ENCODE measurements at regions not wholly inside any gene's neighbourhood (a gene's known extent, or its start where the extent isn't known, plus 50 kb on each side); places are given as distances from the start of the nearest gene placed in this dataset.

DNA sequence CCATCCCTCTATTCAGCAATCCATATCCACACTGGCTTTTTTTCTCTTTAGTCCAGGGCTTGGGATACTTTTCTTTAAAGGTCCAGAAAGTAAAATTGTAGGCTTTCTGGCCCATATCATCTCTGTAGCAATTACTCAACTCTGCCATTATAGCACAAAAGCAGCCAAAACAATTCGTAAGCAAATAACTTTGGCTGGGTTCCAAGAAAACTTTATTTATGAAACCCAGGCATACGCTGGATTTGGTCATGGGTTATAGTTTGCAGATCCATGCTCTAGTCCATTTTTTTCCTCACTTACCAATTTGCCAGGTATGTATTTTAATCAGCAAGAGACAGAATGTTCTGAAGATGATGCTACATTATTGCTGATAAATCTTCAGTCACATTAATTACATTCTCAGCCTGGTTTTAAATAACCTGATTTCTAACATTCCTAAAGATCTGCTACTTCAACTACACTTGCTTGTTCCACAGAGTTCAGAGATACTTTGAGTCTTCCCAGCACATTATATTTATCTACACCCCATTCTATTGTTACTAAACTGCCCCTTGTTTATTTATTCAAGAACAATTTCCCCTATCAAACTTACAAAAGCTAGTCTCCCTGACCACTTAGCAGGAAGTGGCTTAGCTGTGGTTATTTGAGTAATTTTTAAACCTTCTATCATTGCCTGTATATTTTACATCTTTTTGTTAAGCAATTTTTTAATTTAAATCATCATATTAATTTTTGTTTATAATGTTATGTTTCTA lies 161.0 kb downstream of the ISL1 start:
- TF ChIP-seq, protein P1, sequence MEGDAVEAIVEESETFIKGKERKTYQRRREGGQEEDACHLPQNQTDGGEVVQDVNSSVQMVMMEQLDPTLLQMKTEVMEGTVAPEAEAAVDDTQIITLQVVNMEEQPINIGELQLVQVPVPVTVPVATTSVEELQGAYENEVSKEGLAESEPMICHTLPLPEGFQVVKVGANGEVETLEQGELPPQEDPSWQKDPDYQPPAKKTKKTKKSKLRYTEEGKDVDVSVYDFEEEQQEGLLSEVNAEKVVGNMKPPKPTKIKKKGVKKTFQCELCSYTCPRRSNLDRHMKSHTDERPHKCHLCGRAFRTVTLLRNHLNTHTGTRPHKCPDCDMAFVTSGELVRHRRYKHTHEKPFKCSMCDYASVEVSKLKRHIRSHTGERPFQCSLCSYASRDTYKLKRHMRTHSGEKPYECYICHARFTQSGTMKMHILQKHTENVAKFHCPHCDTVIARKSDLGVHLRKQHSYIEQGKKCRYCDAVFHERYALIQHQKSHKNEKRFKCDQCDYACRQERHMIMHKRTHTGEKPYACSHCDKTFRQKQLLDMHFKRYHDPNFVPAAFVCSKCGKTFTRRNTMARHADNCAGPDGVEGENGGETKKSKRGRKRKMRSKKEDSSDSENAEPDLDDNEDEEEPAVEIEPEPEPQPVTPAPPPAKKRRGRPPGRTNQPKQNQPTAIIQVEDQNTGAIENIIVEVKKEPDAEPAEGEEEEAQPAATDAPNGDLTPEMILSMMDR (IDR thresholded peaks at IDR 0.05), result no peak
- no peak for TF ChIP-seq POLR2AphosphoS5 (IDR thresholded peaks at IDR 0.05)
- TF ChIP-seq POLR2A (IDR thresholded peaks at IDR 0.05), result no peak
- H3K27me3 ChIP-seq (replicated peaks; ENCODE audit: insufficient read depth), result no peaks in the 10 kb centered on the region
- no peak for DNase-seq (ENCODE audit: low spot score)
- 63% methylated on average over 2 of the region's 2 CpGs for WGBS
- intact Hi-C loops (cut with DNase I), result no loop called here
- H3K4me1 ChIP-seq (replicated peaks), result no peaks in the 10 kb centered on the region
- no peak overlapping the region for H3K27ac ChIP-seq
- no peak overlapping the region for H3K4me3 ChIP-seq
- H3K9me3 ChIP-seq, result no peaks in the 10 kb centered on the region
- no peaks in the 10 kb centered on the region for H3K36me3 ChIP-seq

DNA sequence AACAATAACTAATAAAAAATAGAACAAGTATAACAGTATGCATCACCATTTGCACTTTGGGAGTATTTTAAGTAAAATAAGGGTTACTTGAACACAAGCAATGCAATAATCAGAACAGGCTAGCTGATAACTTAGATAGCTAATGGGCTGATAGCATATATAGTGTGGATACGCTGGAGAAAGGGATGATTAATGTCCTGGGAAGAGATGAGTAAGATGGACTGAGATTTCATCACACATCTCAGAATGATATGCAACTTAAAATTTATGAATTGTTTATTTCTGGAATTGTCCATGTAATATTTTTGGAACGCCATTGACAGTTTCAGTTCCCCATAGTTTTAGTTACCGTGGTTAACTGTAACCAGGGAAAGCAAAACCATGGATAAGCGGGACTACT lies 173.6 kb downstream of the ISL1 start:
- no peaks in the 10 kb centered on the region for H3K9me3 ChIP-seq
- no peaks in the 10 kb centered on the region for H3K27me3 ChIP-seq (replicated peaks; ENCODE audit: insufficient read depth)
- no peak overlapping the region for H3K4me3 ChIP-seq
- H3K4me1 ChIP-seq (replicated peaks), result no peaks in the 10 kb centered on the region
- intact Hi-C loops (cut with DNase I), result no loop called here
- DNase-seq (ENCODE audit: low spot score), result no peak
- TF ChIP-seq, protein P1 (IDR thresholded peaks at IDR 0.05), result no peak
- TF ChIP-seq POLR2A (IDR thresholded peaks at IDR 0.05) (no peak), POLR2AphosphoS5 (IDR thresholded peaks at IDR 0.05) (no peak)
- 92% methylated on average over 4 of the region's 4 CpGs for WGBS
- no peaks in the 10 kb centered on the region for H3K36me3 ChIP-seq
- no peak overlapping the region for H3K27ac ChIP-seq

DNA sequence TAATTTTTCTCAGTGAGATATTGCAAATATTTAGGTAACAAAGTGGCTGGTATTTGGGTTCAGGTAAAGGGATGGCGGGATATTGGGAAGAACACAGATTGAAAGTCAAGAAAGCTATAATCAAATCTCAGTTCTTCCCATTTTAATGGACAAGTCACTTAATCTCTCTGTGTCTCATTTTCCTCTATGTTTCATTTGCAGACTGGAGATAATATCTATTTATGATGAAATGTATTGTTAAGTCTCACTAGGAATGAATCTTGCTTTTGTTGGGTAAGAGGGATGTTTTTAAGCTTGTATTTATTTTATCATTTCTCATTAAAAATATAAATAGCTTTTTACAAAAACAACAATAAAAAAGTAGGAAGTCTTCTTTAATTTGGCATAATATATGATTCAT lies 175.4 kb downstream of the ISL1 start:
- H3K9me3 ChIP-seq, result no peaks in the 10 kb centered on the region
- no peak overlapping the region for H3K27ac ChIP-seq
- 97% methylated on average over 1 of the region's 1 CpG for WGBS
- DNase-seq (ENCODE audit: low spot score), result no peak
- no peak overlapping the region for H3K4me3 ChIP-seq
- no peaks in the 10 kb centered on the region for H3K4me1 ChIP-seq (replicated peaks)
- intact Hi-C loops (cut with DNase I), result no loop called here
- H3K36me3 ChIP-seq, result no peaks in the 10 kb centered on the region
- TF ChIP-seq, protein P1 (IDR thresholded peaks at IDR 0.05), result no peak
- no peak for TF ChIP-seq POLR2AphosphoS5 (IDR thresholded peaks at IDR 0.05)
- no peak for TF ChIP-seq POLR2A (IDR thresholded peaks at IDR 0.05)
- no peaks in the 10 kb centered on the region for H3K27me3 ChIP-seq (replicated peaks; ENCODE audit: insufficient read depth)

DNA sequence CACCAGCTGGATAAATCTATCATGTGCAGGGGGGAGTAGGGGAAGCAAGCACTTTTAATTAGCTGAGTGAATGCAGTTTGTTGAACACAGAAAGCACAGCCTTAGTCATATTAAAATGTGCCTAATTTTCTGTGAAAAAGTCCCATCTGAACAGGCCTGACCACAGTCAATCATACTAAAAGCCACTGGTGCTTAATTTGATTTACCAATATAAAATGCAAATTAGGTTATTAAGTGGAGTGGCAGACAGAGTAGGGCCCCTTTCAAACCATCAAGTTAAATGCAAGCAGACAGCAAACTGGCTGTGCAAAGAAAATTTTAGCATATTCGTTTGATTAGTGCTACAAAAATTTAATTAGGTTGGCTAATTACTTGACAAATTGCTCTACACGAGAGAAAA lies 176.1 kb downstream of the ISL1 start:
- Histone ChIP-seq H3K36me3 (no peaks in the 10 kb centered on the region), H3K27me3 (replicated peaks; ENCODE audit: insufficient read depth) (no peaks in the 10 kb centered on the region), H3K27ac (no peak overlapping the region), H3K9me3 (no peaks in the 10 kb centered on the region), H3K4me1 (replicated peaks) (no peaks in the 10 kb centered on the region), H3K4me3 (no peak overlapping the region)
- intact Hi-C loops (cut with DNase I), result no loop called here
- no peak for DNase-seq (ENCODE audit: low spot score)
- TF ChIP-seq, protein P1 (IDR thresholded peaks at IDR 0.05), result no peak
- TF ChIP-seq POLR2A (IDR thresholded peaks at IDR 0.05) (no peak), POLR2AphosphoS5 (IDR thresholded peaks at IDR 0.05) (no peak)
- WGBS, result 68% methylated on average over 2 of the region's 2 CpGs

Measured in prostate gland (tissue), 2 donors.